ENCODE measurements at regions not wholly inside any gene's neighbourhood (a gene's known extent, or its start where the extent isn't known, plus 50 kb on each side); places are given as distances from the start of the nearest gene placed in this dataset.

DNA sequence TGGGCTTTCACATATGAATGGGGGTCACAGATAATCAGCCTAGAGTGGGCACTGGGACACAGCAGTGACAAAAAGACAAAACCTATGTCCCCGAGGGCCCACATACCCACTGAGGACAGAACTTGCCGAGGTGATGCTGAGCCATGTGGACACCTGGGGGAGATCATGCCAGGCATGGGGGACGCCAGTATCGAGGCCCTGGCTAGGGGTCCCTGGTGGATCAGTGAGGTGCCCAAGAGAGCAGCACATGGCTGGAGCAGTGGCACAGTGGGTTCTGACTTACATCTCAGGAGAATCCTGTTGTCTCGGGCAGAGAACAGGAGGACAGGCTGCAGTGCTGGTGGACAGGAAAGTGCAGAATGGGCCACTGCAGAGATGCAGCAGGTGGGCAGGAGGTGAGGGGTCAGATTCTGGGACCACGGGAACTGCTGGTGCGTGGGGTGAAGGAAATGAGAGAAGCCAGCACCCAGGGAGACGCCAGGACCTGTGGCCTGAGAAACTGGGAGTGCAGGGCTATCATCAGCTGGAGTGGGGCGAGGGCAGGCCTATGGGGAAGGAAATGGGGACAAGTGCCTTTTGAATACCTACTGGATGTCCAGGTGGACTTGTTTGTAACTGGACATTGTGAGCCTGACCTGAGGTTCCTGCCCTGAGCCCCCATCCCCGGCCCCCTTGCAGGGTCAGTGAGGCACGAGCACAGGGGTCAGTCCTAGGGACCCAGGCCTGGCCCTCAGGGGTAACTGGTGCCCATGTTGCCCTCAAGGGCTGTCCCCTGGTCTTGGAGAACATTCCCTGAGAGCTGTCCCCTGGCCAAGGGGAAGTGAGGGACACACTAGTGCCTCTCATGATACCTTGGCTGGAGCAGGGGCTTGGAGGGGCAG lies 91.2 kb upstream of the RET start:
- CTCF ChIA-PET = no interaction called here
- no peaks in the 10 kb centered on the region for H3K36me3 ChIP-seq (ENCODE audit: insufficient read depth, low read length)
- Mint-ChIP-seq H3K9me3 (no peaks in the 10 kb centered on the region), H3K27me3 (no peaks in the 10 kb centered on the region), H3K4me3 (no peak overlapping the region), H3K27ac (no peak overlapping the region), H3K36me3 (ENCODE audit: low read depth) (no peaks in the 10 kb centered on the region), H3K4me1 (ENCODE audit: low read depth) (peaks cover 15% of the 10 kb centered on the region)
- no peaks in the 10 kb centered on the region for H3K9me3 ChIP-seq (ENCODE audit: control insufficient read depth in 1 of 2, insufficient read depth in 1 of 2, low read length in 2 of 2)
- ATAC-seq (ENCODE audit: poor library complexity) = no peak
- TF ChIP-seq, protein P1, sequence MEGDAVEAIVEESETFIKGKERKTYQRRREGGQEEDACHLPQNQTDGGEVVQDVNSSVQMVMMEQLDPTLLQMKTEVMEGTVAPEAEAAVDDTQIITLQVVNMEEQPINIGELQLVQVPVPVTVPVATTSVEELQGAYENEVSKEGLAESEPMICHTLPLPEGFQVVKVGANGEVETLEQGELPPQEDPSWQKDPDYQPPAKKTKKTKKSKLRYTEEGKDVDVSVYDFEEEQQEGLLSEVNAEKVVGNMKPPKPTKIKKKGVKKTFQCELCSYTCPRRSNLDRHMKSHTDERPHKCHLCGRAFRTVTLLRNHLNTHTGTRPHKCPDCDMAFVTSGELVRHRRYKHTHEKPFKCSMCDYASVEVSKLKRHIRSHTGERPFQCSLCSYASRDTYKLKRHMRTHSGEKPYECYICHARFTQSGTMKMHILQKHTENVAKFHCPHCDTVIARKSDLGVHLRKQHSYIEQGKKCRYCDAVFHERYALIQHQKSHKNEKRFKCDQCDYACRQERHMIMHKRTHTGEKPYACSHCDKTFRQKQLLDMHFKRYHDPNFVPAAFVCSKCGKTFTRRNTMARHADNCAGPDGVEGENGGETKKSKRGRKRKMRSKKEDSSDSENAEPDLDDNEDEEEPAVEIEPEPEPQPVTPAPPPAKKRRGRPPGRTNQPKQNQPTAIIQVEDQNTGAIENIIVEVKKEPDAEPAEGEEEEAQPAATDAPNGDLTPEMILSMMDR (IDR thresholded peaks at IDR 0.05) = no peak
- no peak overlapping the region for H3K4me3 ChIP-seq (ENCODE audit: low read length)
- H3K4me1 ChIP-seq (ENCODE audit: insufficient read depth, low read length) = peaks cover 9% of the 10 kb centered on the region
- intact Hi-C loops (cut with DNase I, micrococcal nuclease) = no loop called here
- no peak overlapping the region for H3K27ac ChIP-seq (ENCODE audit: low read depth in 1 of 2, low read length in 2 of 2)
- no peaks in the 10 kb centered on the region for H3K27me3 ChIP-seq (ENCODE audit: control insufficient read depth in 1 of 2, insufficient read depth in 2 of 2, low read length in 2 of 2)
- peak in 1 of 14 experiments; percentile 29 for DNase-seq
- POLR2A ChIA-PET = no interaction called here

DNA sequence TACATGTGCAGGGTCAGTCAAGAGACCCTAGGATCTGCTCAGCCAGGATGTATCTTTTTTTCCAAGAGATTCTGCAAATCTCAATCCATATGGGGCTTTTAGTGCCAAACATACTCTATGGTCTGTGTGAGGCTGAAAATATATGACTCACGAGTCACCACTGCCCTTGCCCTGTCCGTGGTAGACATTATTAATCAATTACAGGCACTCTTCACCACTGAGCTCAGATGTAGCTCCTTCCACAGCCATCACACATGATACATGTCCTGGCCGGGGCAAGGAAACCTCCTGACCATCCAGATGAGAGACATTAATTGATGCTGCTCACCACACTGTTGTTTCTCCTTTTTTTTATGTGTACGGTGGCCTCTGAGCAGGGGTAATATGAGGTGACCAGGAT lies 90.2 kb upstream of the RET start:
- POLR2A ChIA-PET = no interaction called here
- no peak for DNase-seq
- CTCF ChIA-PET = no interaction called here
- Mint-ChIP-seq H3K36me3 (ENCODE audit: low read depth) (no peaks in the 10 kb centered on the region), H3K27me3 (no peaks in the 10 kb centered on the region), H3K27ac (no peak overlapping the region), H3K4me1 (ENCODE audit: low read depth) (peaks cover 15% of the 10 kb centered on the region), H3K9me3 (no peaks in the 10 kb centered on the region), H3K4me3 (no peak overlapping the region)
- no peak for ATAC-seq (ENCODE audit: poor library complexity)
- no peaks in the 10 kb centered on the region for H3K36me3 ChIP-seq (ENCODE audit: insufficient read depth, low read length)
- intact Hi-C loops (cut with DNase I, micrococcal nuclease) = no loop called here
- no peaks in the 10 kb centered on the region for H3K27me3 ChIP-seq (ENCODE audit: control insufficient read depth in 1 of 2, insufficient read depth in 2 of 2, low read length in 2 of 2)
- TF ChIP-seq, protein P1 (IDR thresholded peaks at IDR 0.05) = no peak
- H3K4me1 ChIP-seq (ENCODE audit: insufficient read depth, low read length) = peaks cover 11% of the 10 kb centered on the region
- no peak overlapping the region for H3K27ac ChIP-seq (ENCODE audit: low read depth in 1 of 2, low read length in 2 of 2)
- H3K4me3 ChIP-seq (ENCODE audit: low read length) = no peak overlapping the region
- no peaks in the 10 kb centered on the region for H3K9me3 ChIP-seq (ENCODE audit: control insufficient read depth in 1 of 2, insufficient read depth in 1 of 2, low read length in 2 of 2)

DNA sequence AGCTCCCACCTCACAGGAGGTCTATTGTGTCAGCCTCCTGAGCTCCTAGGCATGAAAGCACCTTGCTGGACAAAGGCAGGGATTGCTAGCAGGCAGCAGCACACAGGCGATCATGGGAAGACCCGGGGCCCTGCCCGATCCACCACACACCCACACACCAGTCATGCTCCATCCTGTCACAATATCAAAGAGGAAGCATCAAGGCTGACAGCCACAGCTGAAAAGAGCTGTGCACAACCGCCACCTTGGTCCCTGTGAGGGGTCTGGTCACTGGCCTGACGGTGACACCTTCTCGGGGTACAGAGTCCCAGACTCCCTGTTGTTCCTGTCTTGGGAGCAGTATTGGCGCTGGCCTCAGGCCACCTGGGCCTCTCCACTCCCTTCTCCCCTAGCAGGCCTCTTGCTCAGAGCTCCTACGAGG lies 89.7 kb upstream of the RET start:
- Histone ChIP-seq H3K9me3 (ENCODE audit: control insufficient read depth in 1 of 2, insufficient read depth in 1 of 2, low read length in 2 of 2) (no peaks in the 10 kb centered on the region), H3K27ac (ENCODE audit: low read depth in 1 of 2, low read length in 2 of 2) (no peak overlapping the region), H3K27me3 (ENCODE audit: control insufficient read depth in 1 of 2, insufficient read depth in 2 of 2, low read length in 2 of 2) (no peaks in the 10 kb centered on the region), H3K4me1 (ENCODE audit: insufficient read depth, low read length) (peaks cover 11% of the 10 kb centered on the region), H3K4me3 (ENCODE audit: low read length) (no peak overlapping the region), H3K36me3 (ENCODE audit: insufficient read depth, low read length) (no peaks in the 10 kb centered on the region)
- TF ChIP-seq, protein P1 (IDR thresholded peaks at IDR 0.05) = no peak
- no peaks in the 10 kb centered on the region for H3K27me3 Mint-ChIP-seq
- H3K36me3 Mint-ChIP-seq (ENCODE audit: low read depth) = no peaks in the 10 kb centered on the region
- ChIA-PET POLR2A (no interaction called here), CTCF (no interaction called here)
- H3K4me3 Mint-ChIP-seq = no peak overlapping the region
- no peak for ATAC-seq (ENCODE audit: poor library complexity)
- H3K9me3 Mint-ChIP-seq = no peaks in the 10 kb centered on the region
- intact Hi-C loops (cut with DNase I, micrococcal nuclease) = no loop called here
- DNase-seq = no peak
- H3K27ac Mint-ChIP-seq = no peak overlapping the region
- peaks cover 15% of the 10 kb centered on the region for H3K4me1 Mint-ChIP-seq (ENCODE audit: low read depth)
